ENCODE measurements at regions not wholly inside any gene's neighbourhood (a gene's known extent, or its start where the extent isn't known, plus 50 kb on each side); places are given as distances from the start of the nearest gene placed in this dataset.

DNA sequence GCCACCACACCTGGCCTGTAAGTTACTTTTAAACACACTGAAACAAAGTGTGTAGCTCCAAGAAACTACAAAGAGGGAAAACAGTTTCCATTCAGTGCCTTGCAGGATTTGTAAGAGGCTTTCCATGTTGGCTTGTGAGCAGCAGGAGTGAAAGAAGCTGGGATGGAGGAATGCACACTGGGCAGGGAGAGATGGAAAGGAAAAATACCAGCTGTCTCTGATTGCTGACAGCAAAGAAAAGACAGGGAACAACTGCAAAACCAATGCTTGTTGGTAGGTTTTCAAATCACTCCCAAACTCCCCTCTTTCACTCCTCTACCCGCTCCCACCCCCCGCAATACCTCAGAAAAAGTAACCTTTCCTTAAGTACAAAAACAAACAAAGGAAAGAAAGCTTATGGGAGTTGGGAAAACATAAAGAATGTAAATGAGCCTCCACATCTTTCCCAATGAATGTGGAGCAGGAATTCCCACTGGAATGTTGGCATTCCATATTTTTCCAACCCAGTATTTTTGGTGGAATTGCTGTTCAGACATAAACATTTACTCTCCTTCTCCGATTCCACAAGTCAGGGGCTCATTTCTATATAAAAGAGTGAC, 166.1 kb downstream of the THBS2 start:
- TF ChIP-seq CTCF (IDR thresholded peaks at IDR 0.05; ENCODE audit: insufficient read depth, low read depth, low read length) (no peak), EZH2 (IDR thresholded peaks at IDR 0.05; ENCODE audit: insufficient read depth, low read length) (no peak)
